ENCODE measurements at regions not wholly inside any gene's neighbourhood (a gene's known extent, or its start where the extent isn't known, plus 50 kb on each side); places are given as distances from the start of the nearest gene placed in this dataset.

DNA sequence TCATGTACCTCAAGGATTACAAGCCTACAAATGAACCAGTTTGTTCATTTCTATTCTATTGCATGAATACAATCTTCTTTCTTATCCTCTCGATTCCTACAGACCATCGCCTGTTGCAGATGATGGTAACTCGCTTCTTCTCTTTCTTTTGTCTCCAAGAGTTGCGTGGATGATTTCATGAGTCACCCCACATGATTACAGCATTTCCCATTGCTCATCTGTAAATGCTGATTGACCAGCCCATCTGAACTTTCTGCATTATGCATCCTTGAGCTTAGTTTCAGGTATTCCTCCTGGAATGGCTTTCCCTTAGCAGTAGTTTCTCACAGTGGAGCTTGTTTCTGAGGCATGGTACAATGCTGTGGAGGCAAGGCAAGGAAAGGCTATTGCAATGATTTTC lies 109.6 kb upstream of the TOPAZ1 start:
- Histone ChIP-seq H3K79me2 (ENCODE audit: control insufficient read depth, insufficient read depth, low read length) (no peaks in the 10 kb centered on the region), H3K4me3 (ENCODE audit: control extremely low read depth in 1 of 5, extremely low read depth in 1 of 5, insufficient read depth in 1 of 5, low read depth in 2 of 5, low read length in 4 of 5) (no peak overlapping the region), H4K20me1 (ENCODE audit: control insufficient read depth, insufficient read depth, low read length, poor library complexity, severe bottlenecking) (no peaks in the 10 kb centered on the region), H3K27me3 (replicated peaks in 1 of 4; ENCODE audit: control extremely low read depth in 1 of 4, control insufficient read depth in 3 of 4, insufficient read depth in 4 of 4, low read length in 3 of 4) (peaks cover 0 to 5% (median 0%) of the 10 kb centered on the region in 4 experiments), H3K27ac (ENCODE audit: low read length in 2 of 2) (no peak overlapping the region), H3K36me3 (replicated peaks in 1 of 2; ENCODE audit: control extremely low read depth in 1 of 2, control insufficient read depth in 1 of 2, extremely low read depth in 1 of 2, insufficient read depth in 2 of 2, low read length in 1 of 2) (no peaks in the 10 kb centered on the region), H3K4me1 (ENCODE audit: control insufficient read depth in 2 of 2, insufficient read depth in 2 of 2, low read length in 2 of 2) (peaks cover 4 to 13% of the 10 kb centered on the region in 2 donors), H3K9me3 (ENCODE audit: control extremely low read depth in 1 of 3, control insufficient read depth in 2 of 3, insufficient read depth in 1 of 3, low read length in 2 of 3) (no peaks in the 10 kb centered on the region), H3K4me2 (replicated peaks; ENCODE audit: low read depth, low read length, poor library complexity, severe bottlenecking) (no peak overlapping the region), H3K9ac (ENCODE audit: low read length) (no peak overlapping the region), H2AFZ (ENCODE audit: insufficient read depth, low read depth, low read length, poor library complexity, severe bottlenecking) (no peak overlapping the region)
- intact Hi-C loops (cut with micrococcal nuclease): no loop called here
- Mint-ChIP-seq H3K4me3 (no peak overlapping the region), H3K27ac (no peak overlapping the region), H3K4me1 (peaks cover 11% of the 10 kb centered on the region), H3K9me3 (ENCODE audit: insufficient read depth) (no peaks in the 10 kb centered on the region), H3K27me3 (peaks cover 21% of the 10 kb centered on the region)
- TF ChIP-seq EZH2 (IDR thresholded peaks at IDR 0.05; ENCODE audit: borderline replicate concordance, insufficient read depth, low read depth, low read length, poor library complexity, severe bottlenecking): no peak
- TF ChIP-seq, protein P1, sequence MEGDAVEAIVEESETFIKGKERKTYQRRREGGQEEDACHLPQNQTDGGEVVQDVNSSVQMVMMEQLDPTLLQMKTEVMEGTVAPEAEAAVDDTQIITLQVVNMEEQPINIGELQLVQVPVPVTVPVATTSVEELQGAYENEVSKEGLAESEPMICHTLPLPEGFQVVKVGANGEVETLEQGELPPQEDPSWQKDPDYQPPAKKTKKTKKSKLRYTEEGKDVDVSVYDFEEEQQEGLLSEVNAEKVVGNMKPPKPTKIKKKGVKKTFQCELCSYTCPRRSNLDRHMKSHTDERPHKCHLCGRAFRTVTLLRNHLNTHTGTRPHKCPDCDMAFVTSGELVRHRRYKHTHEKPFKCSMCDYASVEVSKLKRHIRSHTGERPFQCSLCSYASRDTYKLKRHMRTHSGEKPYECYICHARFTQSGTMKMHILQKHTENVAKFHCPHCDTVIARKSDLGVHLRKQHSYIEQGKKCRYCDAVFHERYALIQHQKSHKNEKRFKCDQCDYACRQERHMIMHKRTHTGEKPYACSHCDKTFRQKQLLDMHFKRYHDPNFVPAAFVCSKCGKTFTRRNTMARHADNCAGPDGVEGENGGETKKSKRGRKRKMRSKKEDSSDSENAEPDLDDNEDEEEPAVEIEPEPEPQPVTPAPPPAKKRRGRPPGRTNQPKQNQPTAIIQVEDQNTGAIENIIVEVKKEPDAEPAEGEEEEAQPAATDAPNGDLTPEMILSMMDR (IDR thresholded peaks at IDR 0.05): no peak
- WGBS (ENCODE audit: insufficient coverage): 100% methylated on average over 2 of the region's 4 CpGs
- CTCF ChIA-PET: no interaction called here
- POLR2A ChIA-PET: no interaction called here
- ATAC-seq (ENCODE audit: low read depth) (no peak), DNase-seq (no peak)

DNA sequence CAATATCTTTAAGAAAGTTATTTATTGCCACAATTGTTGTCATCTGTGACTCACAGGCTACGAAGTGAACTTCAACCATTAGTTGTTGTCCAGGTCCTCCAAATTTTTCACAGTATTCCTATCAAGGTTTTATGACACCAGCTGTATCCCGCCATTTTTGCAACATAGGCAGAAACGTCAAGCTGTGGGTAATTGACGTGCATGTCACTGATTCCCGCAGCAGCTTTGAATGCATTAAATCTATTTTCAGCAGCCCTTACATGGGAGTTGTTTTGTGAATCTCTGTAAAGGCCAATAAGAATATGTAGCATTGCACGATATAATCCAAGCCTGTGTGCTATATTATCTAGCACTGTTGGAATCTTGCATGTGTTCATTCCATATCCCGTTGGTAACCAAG lies 109.1 kb upstream of the TOPAZ1 start:
- Mint-ChIP-seq H3K27me3 (peaks cover 21% of the 10 kb centered on the region), H3K4me1 (peaks cover 11% of the 10 kb centered on the region), H3K9me3 (ENCODE audit: insufficient read depth) (no peaks in the 10 kb centered on the region), H3K4me3 (no peak overlapping the region), H3K27ac (no peak overlapping the region)
- H3K9me3 ChIP-seq (ENCODE audit: control extremely low read depth in 1 of 3, control insufficient read depth in 2 of 3, insufficient read depth in 1 of 3, low read length in 2 of 3): no peaks in the 10 kb centered on the region
- H3K9ac ChIP-seq (ENCODE audit: low read length): no peak overlapping the region
- TF ChIP-seq, protein P1 (IDR thresholded peaks at IDR 0.05): no peak
- no peak for TF ChIP-seq EZH2 (IDR thresholded peaks at IDR 0.05; ENCODE audit: borderline replicate concordance, insufficient read depth, low read depth, low read length, poor library complexity, severe bottlenecking)
- no peaks in the 10 kb centered on the region for H3K36me3 ChIP-seq (replicated peaks in 1 of 2; ENCODE audit: control extremely low read depth in 1 of 2, control insufficient read depth in 1 of 2, extremely low read depth in 1 of 2, insufficient read depth in 2 of 2, low read length in 1 of 2)
- H4K20me1 ChIP-seq (ENCODE audit: control insufficient read depth, insufficient read depth, low read length, poor library complexity, severe bottlenecking): no peaks in the 10 kb centered on the region
- 86% methylated on average over 6 of the region's 7 CpGs for WGBS (ENCODE audit: insufficient coverage)
- no peak overlapping the region for H2AFZ ChIP-seq (ENCODE audit: insufficient read depth, low read depth, low read length, poor library complexity, severe bottlenecking)
- peaks cover 0 to 5% (median 0%) of the 10 kb centered on the region in 4 experiments for H3K27me3 ChIP-seq (replicated peaks in 1 of 4; ENCODE audit: control extremely low read depth in 1 of 4, control insufficient read depth in 3 of 4, insufficient read depth in 4 of 4, low read length in 3 of 4)
- peaks cover 4 to 13% of the 10 kb centered on the region in 2 donors for H3K4me1 ChIP-seq (ENCODE audit: control insufficient read depth in 2 of 2, insufficient read depth in 2 of 2, low read length in 2 of 2)
- intact Hi-C loops (cut with micrococcal nuclease): no loop called here
- CTCF ChIA-PET: no interaction called here
- no peak overlapping the region for H3K4me3 ChIP-seq (ENCODE audit: control extremely low read depth in 1 of 5, extremely low read depth in 1 of 5, insufficient read depth in 1 of 5, low read depth in 2 of 5, low read length in 4 of 5)
- no peaks in the 10 kb centered on the region for H3K79me2 ChIP-seq (ENCODE audit: control insufficient read depth, insufficient read depth, low read length)
- POLR2A ChIA-PET: no interaction called here
- no peak for DNase-seq
- no peak overlapping the region for H3K27ac ChIP-seq (ENCODE audit: low read length in 2 of 2)
- ATAC-seq (ENCODE audit: low read depth): no peak
- H3K4me2 ChIP-seq (replicated peaks; ENCODE audit: low read depth, low read length, poor library complexity, severe bottlenecking): no peak overlapping the region
